Uterus (tissue), 3 donors: ENCODE measurements at regions not wholly inside any gene's neighbourhood (a gene's known extent, or its start where the extent isn't known, plus 50 kb on each side); places are given as distances from the start of the nearest gene placed in this dataset.

Experiments
- DNase-seq, 2 donors: peaks; one replicate each; pipeline ENCODE4 v3.0.0-alpha.2; 2019 to 2020
- H3K27ac ChIP-seq, 2 donors: fragments of 200-600 bp; sonication (generic); 1 replicate in 1 of 2; 2 replicates in 1 of 2; pipeline ENCODE4 v1.5.1; 2016 to 2018
- H3K27me3 ChIP-seq, 2 donors: fragments of 200-600 bp; sonication (generic); one replicate each; pipeline ENCODE4 v1.5.1; 2018 to 2019; ENCODE audit warnings: control low read depth in 1 of 2
- H3K36me3 ChIP-seq, 2 donors: fragments of 200-600 bp; sonication (generic); one replicate each; pipeline ENCODE4 v1.5.1; 2019; ENCODE audit warnings: control low read depth in 1 of 2
- H3K4me1 ChIP-seq, 2 donors: fragments of 200-600 bp; sonication (generic); one replicate each; pipeline ENCODE4 v1.5.1; 2018 to 2019; ENCODE audit warnings: control low read depth in 1 of 2
- H3K4me3 ChIP-seq, 2 donors: fragments of 200-600 bp; sonication (generic); 1 replicate in 1 of 2; 2 replicates in 1 of 2; pipeline ENCODE4 v1.5.1; 2018 to 2019; ENCODE audit warnings: mild to moderate bottlenecking in 1 of 2
- H3K9me3 ChIP-seq, 2 donors: fragments of 200-600 bp; sonication (generic); one replicate each; pipeline ENCODE4 v1.5.1; 2019; ENCODE audit warnings: control low read depth in 1 of 2
- CTCF ChIP-seq, 4 experiments: fragments of 200-600 bp in 2 of 4; fragments of 450-650 bp in 2 of 4; sonication (generic) in 2 of 4; IDR thresholded peaks; one replicate each; pipeline ENCODE4 v1.5.1; 2016 to 2019; ENCODE audit warnings: antibody characterized with exemption in 4 of 4, mild to moderate bottlenecking in 2 of 4, moderate library complexity in 1 of 4
- POLR2A ChIP-seq, 2 donors: fragments of 450-650 bp; IDR thresholded peaks; one replicate each; pipeline ENCODE4 v1.6.1; 2016; ENCODE audit warnings: antibody characterized with exemption in 2 of 2, mild to moderate bottlenecking in 1 of 2, moderate library complexity in 1 of 2
- intact Hi-C: fragments of 100-400 bp; cut with DNase I; formaldehyde crosslinking; loops from one replicate; pipeline ENCODE4 v1.15.1; 2023; ENCODE audit warnings: low total_unique reads
- donor health status: DM: yes; HTN: yes; CAD: no.

GRCh38 chr20:54875307-54875706, 399.9 kb downstream of the DOK5 start:
- intact Hi-C loops: no loop called here
- H3K4me1 ChIP-seq: no peaks in the 10 kb centered on the region
- H3K36me3 ChIP-seq: no peaks in the 10 kb centered on the region
- no peaks in the 10 kb centered on the region for H3K9me3 ChIP-seq
- H3K27ac ChIP-seq: no peak overlapping the region
- TF ChIP-seq CTCF (IDR thresholded peaks at IDR 0.05): no peak
- no peak for TF ChIP-seq POLR2A (IDR thresholded peaks at IDR 0.05)
- H3K4me3 ChIP-seq: no peak overlapping the region
- no peak for DNase-seq
- no peaks in the 10 kb centered on the region for H3K27me3 ChIP-seq

- no peak for DNase-seq
- intact Hi-C loops: no loop called here
- no peaks in the 10 kb centered on the region for H3K27me3 ChIP-seq
- no peak for TF ChIP-seq CTCF (IDR thresholded peaks at IDR 0.05)
- TF ChIP-seq POLR2A (IDR thresholded peaks at IDR 0.05): no peak
- no peak overlapping the region for H3K4me3 ChIP-seq
- H3K36me3 ChIP-seq: no peaks in the 10 kb centered on the region
- H3K9me3 ChIP-seq: no peaks in the 10 kb centered on the region
- H3K4me1 ChIP-seq: no peaks in the 10 kb centered on the region
- no peak overlapping the region for H3K27ac ChIP-seq
These were observed 399.3 kb downstream of the DOK5 start for GRCh38 chr20:54874718-54875117.

- Histone ChIP-seq H3K4me3 (no peak overlapping the region), H3K4me1 (no peaks in the 10 kb centered on the region), H3K9me3 (no peaks in the 10 kb centered on the region), H3K36me3 (no peaks in the 10 kb centered on the region), H3K27ac (no peak overlapping the region), H3K27me3 (no peaks in the 10 kb centered on the region)
- TF ChIP-seq CTCF (IDR thresholded peaks at IDR 0.05) (no peak), POLR2A (IDR thresholded peaks at IDR 0.05) (no peak)
- intact Hi-C loops: no loop called here
- DNase-seq: no peak
These were observed 397.0 kb downstream of the DOK5 start for GRCh38 chr20:54872440-54872839.

GRCh38 chr20:54869765-54870164, 394.4 kb downstream of the DOK5 start:
- Histone ChIP-seq H3K4me1 (no peaks in the 10 kb centered on the region), H3K4me3 (no peak overlapping the region), H3K27me3 (no peaks in the 10 kb centered on the region), H3K9me3 (no peaks in the 10 kb centered on the region), H3K27ac (no peak overlapping the region), H3K36me3 (no peaks in the 10 kb centered on the region)
- intact Hi-C loops: no loop called here
- no peak for DNase-seq
- TF ChIP-seq POLR2A (IDR thresholded peaks at IDR 0.05): no peak
- TF ChIP-seq CTCF (IDR thresholded peaks at IDR 0.05): no peak

GRCh38 chr20:54865273-54865672, 389.9 kb downstream of the DOK5 start:
- Histone ChIP-seq H3K27me3 (no peaks in the 10 kb centered on the region), H3K36me3 (no peaks in the 10 kb centered on the region), H3K4me3 (no peak overlapping the region), H3K27ac (no peak overlapping the region), H3K4me1 (no peaks in the 10 kb centered on the region), H3K9me3 (no peaks in the 10 kb centered on the region)
- DNase-seq: no peak
- intact Hi-C loops: no loop called here
- TF ChIP-seq POLR2A (IDR thresholded peaks at IDR 0.05) (no peak), CTCF (IDR thresholded peaks at IDR 0.05) (no peak)
